Right lobe of liver (tissue), 6 donors: ENCODE measurements at regions not wholly inside any gene's neighbourhood (a gene's known extent, or its start where the extent isn't known, plus 50 kb on each side); places are given as distances from the start of the nearest gene placed in this dataset.

Experiments used
- ATAC-seq, 4 donors: fragments of 200-7000 bp; cut with Tn5 transposase; one replicate each; pipeline ENCODE4 v1.9.1; 2020; ENCODE audit warnings: mild to moderate bottlenecking in 4 of 4, moderate library complexity in 4 of 4
- DNase-seq, 3 donors: peaks; one replicate each; pipeline ENCODE4 v3.0.0-alpha.2; 2020
- H3K27ac ChIP-seq, 3 donors: fragments of 200-600 bp; one replicate each; pipeline ENCODE4 v1.8.0; 2022
- H3K27me3 ChIP-seq, 2 donors: fragments of 200-600 bp; one replicate each; pipeline ENCODE4 v1.8.0; 2022
- H3K36me3 ChIP-seq, 4 donors: fragments of 200-600 bp; sonication (generic) in 1 of 4; one replicate each; pipeline versions ENCODE4 v1.5.1 to v1.8.0; 2017 to 2022; ENCODE audit warnings: control low read depth in 1 of 4
- H3K4me1 ChIP-seq, 4 donors: fragments of 200-600 bp; sonication (generic) in 1 of 4; one replicate each; pipeline versions ENCODE4 v1.5.1 to v1.8.0; 2017 to 2022; ENCODE audit warnings: control low read depth in 1 of 4
- H3K4me3 ChIP-seq, 3 donors: fragments of 200-600 bp; one replicate each; pipeline ENCODE4 v1.8.0; 2022
- H3K9me3 ChIP-seq, 4 donors: fragments of 200-600 bp; sonication (generic) in 1 of 4; one replicate each; pipeline versions ENCODE4 v1.5.1 to v1.8.0; 2017 to 2022; ENCODE audit warnings: control low read depth in 1 of 4
- POLR2A ChIP-seq: fragments of 450-650 bp; IDR thresholded peaks from one replicate; pipeline ENCODE4 v1.6.1; 2017; ENCODE audit warnings: antibody characterized with exemption, mild to moderate bottlenecking
- WGBS: methylation state at CpG from one replicate; pipeline ENCODE4 v1.1.6; 2018; ENCODE audit warnings: low coverage, low lambda C conversion rate; ENCODE audit not compliant: insufficient coverage; ENCODE audit errors: missing lambda C conversion rate; 5-methylcytosine and 5-hydroxymethylcytosine counted together
- intact Hi-C, 2 donors: fragments of 100-400 bp; cut with DNase I; formaldehyde crosslinking; loops; one replicate each; pipeline versions ENCODE4 v1.11.2 to v1.14.1; 2022
- TF ChIP-seq, protein P1 (sequence below), 4 donors: fragments of 200-600 bp in 3 of 4; fragments of 450-650 bp in 1 of 4; IDR thresholded peaks; one replicate each; pipeline versions ENCODE4 v1.5.1 to v1.8.0; 2016 to 2022; ENCODE audit warnings: antibody characterized with exemption in 4 of 4, mild to moderate bottlenecking in 2 of 4
- donor health status: DM: no; HTN: yes; CAD: no.
- donor health status: DM: no; HTN: no; CAD: no.
- donor health status: DM: no; HTN: no; CAD: no.
- donor health status: DM: no; HTN: yes; CAD: no.
- donor health status: DM: no; HTN: yes; CAD: no.

DNA sequence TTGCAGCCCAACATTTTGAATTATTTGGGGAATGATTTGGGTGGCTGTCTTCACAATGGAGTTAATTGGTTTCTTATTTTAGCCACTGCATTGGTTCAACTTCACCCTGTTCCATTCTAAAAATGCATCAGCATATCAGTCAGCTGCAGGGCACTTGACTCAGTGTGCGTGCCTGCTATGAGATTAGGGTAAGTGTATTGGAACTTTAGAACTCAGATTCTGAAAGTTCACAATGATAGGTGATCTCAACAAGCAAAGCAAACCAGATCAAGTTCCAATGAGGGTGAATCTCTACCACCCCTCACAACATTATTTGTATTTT, 265.0 kb downstream of the ZPLD1 start:
- Histone ChIP-seq H3K4me3 (no peak overlapping the region), H3K4me1 (no peaks in the 10 kb centered on the region), H3K27me3 (no peaks in the 10 kb centered on the region), H3K9me3 (no peaks in the 10 kb centered on the region), H3K36me3 (no peaks in the 10 kb centered on the region), H3K27ac (no peak overlapping the region)
- TF ChIP-seq, protein P1, sequence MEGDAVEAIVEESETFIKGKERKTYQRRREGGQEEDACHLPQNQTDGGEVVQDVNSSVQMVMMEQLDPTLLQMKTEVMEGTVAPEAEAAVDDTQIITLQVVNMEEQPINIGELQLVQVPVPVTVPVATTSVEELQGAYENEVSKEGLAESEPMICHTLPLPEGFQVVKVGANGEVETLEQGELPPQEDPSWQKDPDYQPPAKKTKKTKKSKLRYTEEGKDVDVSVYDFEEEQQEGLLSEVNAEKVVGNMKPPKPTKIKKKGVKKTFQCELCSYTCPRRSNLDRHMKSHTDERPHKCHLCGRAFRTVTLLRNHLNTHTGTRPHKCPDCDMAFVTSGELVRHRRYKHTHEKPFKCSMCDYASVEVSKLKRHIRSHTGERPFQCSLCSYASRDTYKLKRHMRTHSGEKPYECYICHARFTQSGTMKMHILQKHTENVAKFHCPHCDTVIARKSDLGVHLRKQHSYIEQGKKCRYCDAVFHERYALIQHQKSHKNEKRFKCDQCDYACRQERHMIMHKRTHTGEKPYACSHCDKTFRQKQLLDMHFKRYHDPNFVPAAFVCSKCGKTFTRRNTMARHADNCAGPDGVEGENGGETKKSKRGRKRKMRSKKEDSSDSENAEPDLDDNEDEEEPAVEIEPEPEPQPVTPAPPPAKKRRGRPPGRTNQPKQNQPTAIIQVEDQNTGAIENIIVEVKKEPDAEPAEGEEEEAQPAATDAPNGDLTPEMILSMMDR (IDR thresholded peaks at IDR 0.05), result no peak
- TF ChIP-seq POLR2A, result no peak
- DNase-seq, result no peak
- no peak for ATAC-seq
- WGBS, result 56% methylated on average over 1 of the region's 1 CpG
- intact Hi-C loops, result no loop called here

GRCh38 chr3:102712896-102713295, 278.1 kb downstream of the ZPLD1 start:
- DNase-seq (no peak), ATAC-seq (no peak)
- H3K4me3 ChIP-seq, result no peak overlapping the region
- no peak for TF ChIP-seq POLR2A
- TF ChIP-seq, protein P1 (IDR thresholded peaks at IDR 0.05), result no peak
- intact Hi-C loops, result no loop called here
- 76% methylated on average over 5 of the region's 5 CpGs for WGBS
- H3K27me3 ChIP-seq, result no peaks in the 10 kb centered on the region
- H3K27ac ChIP-seq, result no peak overlapping the region
- no peaks in the 10 kb centered on the region for H3K9me3 ChIP-seq
- no peaks in the 10 kb centered on the region for H3K36me3 ChIP-seq
- no peaks in the 10 kb centered on the region for H3K4me1 ChIP-seq

DNA sequence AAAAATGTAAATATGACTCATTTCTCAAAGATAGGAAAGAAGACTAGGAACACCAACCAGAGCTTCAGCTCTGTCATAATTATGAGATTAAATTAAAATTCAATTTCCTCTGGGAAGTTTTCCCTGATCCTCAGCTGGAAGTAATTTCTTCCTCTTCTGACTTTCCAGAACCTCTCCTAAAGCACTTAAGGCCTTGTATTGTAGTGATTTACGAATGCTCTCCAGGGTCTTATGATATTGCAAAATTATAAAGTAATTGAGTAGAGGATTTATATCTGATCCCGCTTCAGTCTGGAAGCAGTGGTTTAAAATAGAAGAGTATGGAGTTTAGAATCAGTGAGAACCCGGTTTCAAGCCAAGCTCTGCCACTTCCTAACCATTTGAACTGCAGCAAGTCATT, 279.8 kb downstream of the ZPLD1 start:
- DNase-seq (no peak), ATAC-seq (no peak)
- WGBS, result 65% methylated on average over 3 of the region's 3 CpGs
- Histone ChIP-seq H3K36me3 (no peaks in the 10 kb centered on the region), H3K27ac (no peak overlapping the region), H3K27me3 (no peaks in the 10 kb centered on the region), H3K4me1 (no peaks in the 10 kb centered on the region), H3K4me3 (no peak overlapping the region), H3K9me3 (no peaks in the 10 kb centered on the region)
- TF ChIP-seq POLR2A, result no peak
- TF ChIP-seq, protein P1 (IDR thresholded peaks at IDR 0.05), result no peak
- intact Hi-C loops, result no loop called here

DNA sequence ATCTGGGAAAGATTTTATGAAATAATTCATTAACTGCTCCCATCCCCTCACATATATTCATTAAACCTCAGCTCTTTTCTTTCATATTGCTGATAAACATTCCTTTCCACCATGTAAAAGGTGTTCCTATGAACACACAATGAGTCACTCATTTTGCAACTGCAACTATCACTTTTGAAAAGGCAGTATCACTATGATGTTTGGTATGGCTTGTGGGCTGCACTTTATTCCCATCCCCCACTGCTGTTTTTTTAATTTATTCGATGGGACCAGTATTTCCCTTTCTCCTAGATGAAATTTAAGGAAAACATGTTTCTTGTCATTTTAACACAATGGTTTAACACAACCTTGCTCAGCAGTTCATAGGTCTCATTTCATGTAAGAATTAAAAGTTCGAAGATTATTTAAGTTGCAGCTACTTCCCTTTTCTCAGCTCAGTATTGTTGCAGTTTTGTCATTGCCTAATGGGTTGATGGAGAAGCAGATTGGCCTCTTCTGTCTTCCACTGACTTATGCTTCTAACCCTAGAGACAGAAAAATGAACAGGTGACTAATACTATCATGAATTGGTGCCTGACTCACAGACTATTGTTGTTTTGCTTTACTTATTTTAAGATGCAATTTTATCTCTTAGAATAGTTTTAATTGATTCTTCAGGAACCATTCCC, 280.3 kb downstream of the ZPLD1 start:
- Histone ChIP-seq H3K4me3 (no peak overlapping the region), H3K4me1 (no peaks in the 10 kb centered on the region), H3K36me3 (no peaks in the 10 kb centered on the region), H3K27me3 (no peaks in the 10 kb centered on the region), H3K9me3 (no peaks in the 10 kb centered on the region), H3K27ac (no peak overlapping the region)
- no peak for DNase-seq
- ATAC-seq, result peak in 1 of 4 donors; percentile 34
- TF ChIP-seq, protein P1 (IDR thresholded peaks at IDR 0.05), result no peak
- TF ChIP-seq POLR2A, result no peak
- intact Hi-C loops, result no loop called here
- WGBS, result 53% methylated on average over 2 of the region's 2 CpGs

- no peaks in the 10 kb centered on the region for H3K27me3 ChIP-seq
- WGBS, result 69% methylated on average over 2 of the region's 2 CpGs
Observed at GRCh38 chr3:102718651-102719050, 283.8 kb downstream of the ZPLD1 start.

More at GRCh38 chr3:102718651-102719050, 283.8 kb downstream of the ZPLD1 start:
- H3K27ac ChIP-seq, result no peak overlapping the region
- ATAC-seq (no peak), DNase-seq (no peak)
- H3K4me3 ChIP-seq, result no peak overlapping the region
- H3K4me1 ChIP-seq, result no peaks in the 10 kb centered on the region
- intact Hi-C loops, result no loop called here
- H3K9me3 ChIP-seq, result no peaks in the 10 kb centered on the region
- H3K36me3 ChIP-seq, result no peaks in the 10 kb centered on the region
- TF ChIP-seq, protein P1 (IDR thresholded peaks at IDR 0.05), result no peak
- no peak for TF ChIP-seq POLR2A
